SH-SY5Y (cell line): ENCODE measurements at regions not wholly inside any gene's neighbourhood (a gene's known extent, or its start where the extent isn't known, plus 50 kb on each side); places are given as distances from the start of the nearest gene placed in this dataset.

Source experiments
- GATA2 ChIP-seq: IDR thresholded peaks from 2 replicates; pipeline ENCODE4 v1.6.1; 2011; ENCODE audit warnings: mild to moderate bottlenecking, low read depth, low read length
- GATA3 ChIP-seq: IDR thresholded peaks from 2 replicates; pipeline ENCODE4 v1.6.1; 2011; ENCODE audit warnings: low read depth, mild to moderate bottlenecking, low read length, moderate library complexity

DNA sequence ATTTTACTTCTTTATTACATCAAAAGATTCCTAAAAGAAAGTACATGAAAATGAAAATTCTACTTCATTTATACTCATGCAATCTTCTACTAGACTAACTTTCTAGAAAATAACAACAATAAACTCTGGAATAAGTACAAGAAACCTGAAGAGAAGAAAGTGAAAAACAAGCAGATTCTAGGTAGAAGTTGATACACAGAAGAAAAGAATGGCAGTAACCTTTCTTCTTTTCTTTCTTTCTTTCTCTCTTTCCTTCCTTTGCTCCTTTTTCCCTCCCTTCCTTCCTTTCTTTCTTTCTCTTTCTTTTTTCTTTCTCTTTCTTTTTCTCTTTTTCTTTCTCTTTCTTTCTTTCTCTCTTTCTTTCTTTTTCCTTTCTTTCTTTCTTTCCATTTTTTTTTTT lies 541.7 kb upstream of the ANKRD30A start:
- TF ChIP-seq GATA2: no peak
- no peak for TF ChIP-seq GATA3
